VCaP (cell line): ENCODE measurements at regions not wholly inside any gene's neighbourhood (a gene's known extent, or its start where the extent isn't known, plus 50 kb on each side); places are given as distances from the start of the nearest gene placed in this dataset.

Experiments
- H3K27ac ChIP-seq: fragments of 450-650 bp; 2 replicates; pipeline ENCODE4 v1.5.1; 2017
- CTCF ChIP-seq: fragments of 450-650 bp; conservative IDR thresholded peaks from 2 replicates; pipeline ENCODE4 v1.5.1; 2017; ENCODE audit warnings: mild to moderate bottlenecking, moderate library complexity

- TF ChIP-seq CTCF, result no peak
- H3K27ac ChIP-seq, result no peak overlapping the region
These were observed 79.6 kb downstream of the PSMG1 start for GRCh38 chr21:39103689-39104088.

- no peak for TF ChIP-seq CTCF
- no peak overlapping the region for H3K27ac ChIP-seq
These were observed 83.4 kb downstream of the PSMG1 start for GRCh38 chr21:39099859-39100258.

GRCh38 chr21:39098696-39099200 lies 84.5 kb downstream of the PSMG1 start:
- no peak for TF ChIP-seq CTCF

GRCh38 chr21:39097981-39098380 lies 85.3 kb downstream of the PSMG1 start:
- TF ChIP-seq CTCF, result no peak
- H3K27ac ChIP-seq, result no peak overlapping the region

More at GRCh38 chr21:39098696-39099200, 84.5 kb downstream of the PSMG1 start:
- no peak overlapping the region for H3K27ac ChIP-seq

- H3K27ac ChIP-seq, result no peak overlapping the region
- TF ChIP-seq CTCF, result no peak
These were observed 85.9 kb downstream of the PSMG1 start for GRCh38 chr21:39097335-39097861.

GRCh38 chr21:39096754-39097153 lies 86.5 kb downstream of the PSMG1 start:
- peak; percentile 13; the same call in 1 of the 2 replicates for TF ChIP-seq CTCF
- H3K27ac ChIP-seq, result no peak overlapping the region

GRCh38 chr21:39095681-39096080 lies 87.6 kb downstream of the PSMG1 start:
- no peak for TF ChIP-seq CTCF
- no peak overlapping the region for H3K27ac ChIP-seq
